PFSK-1 (cell line): ENCODE measurements at regions not wholly inside any gene's neighbourhood (a gene's known extent, or its start where the extent isn't known, plus 50 kb on each side); places are given as distances from the start of the nearest gene placed in this dataset.

Experiments used
- FOXP2 ChIP-seq: optimal IDR thresholded peaks from 2 replicates; pipeline ENCODE3; 2011; ENCODE audit warnings: borderline replicate concordance, control low read depth, inconsistent platforms; ENCODE audit not compliant: insufficient read depth; ENCODE audit errors: extremely low read length, extremely low read depth
- POLR2AphosphoS5 ChIP-seq: IDR thresholded peaks from 2 replicates; pipeline ENCODE4 v1.6.1; 2012; ENCODE audit warnings: low read depth, mild to moderate bottlenecking, control low read depth, low read length, moderate library complexity
- SIN3A ChIP-seq: IDR thresholded peaks from 2 replicates; pipeline ENCODE4 v1.6.1; 2012; ENCODE audit warnings: mild to moderate bottlenecking, low read length, moderate library complexity, borderline replicate concordance; ENCODE audit not compliant: insufficient read depth
- TAF1 ChIP-seq: IDR thresholded peaks from 2 replicates; pipeline ENCODE4 v1.6.1; 2012; ENCODE audit warnings: low read length, control low read depth, borderline replicate concordance; ENCODE audit not compliant: insufficient read depth
- TF ChIP-seq, protein P1 (sequence below), 2 experiments: IDR thresholded peaks; 2 replicates each; pipeline versions ENCODE4 v1.6.1 to v1.8.0; 2011 to 2012; ENCODE audit warnings: low read depth in 2 of 2, low read length in 2 of 2, control low read depth in 1 of 2, inconsistent platforms in 1 of 2, mild to moderate bottlenecking in 1 of 2, moderate library complexity in 1 of 2; ENCODE audit not compliant: insufficient read depth in 1 of 2

DNA sequence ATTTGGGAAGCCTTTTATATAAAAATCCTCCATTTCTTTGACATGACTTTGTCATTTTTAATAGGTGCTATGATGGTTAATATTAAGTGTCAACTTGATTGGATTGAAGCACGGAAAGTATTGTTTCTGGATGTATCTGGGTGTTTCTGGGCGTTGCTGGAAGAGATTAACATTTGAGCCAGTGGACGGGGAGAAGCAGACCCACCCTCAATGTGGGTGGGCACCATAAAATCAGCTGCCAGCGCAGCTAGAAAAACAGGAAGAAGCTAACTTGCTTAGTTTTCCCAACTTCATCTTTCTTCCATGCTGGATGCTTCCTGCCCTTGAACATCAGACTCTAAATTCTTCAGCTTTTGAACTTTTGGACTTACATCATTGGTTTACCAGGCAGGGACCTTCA is 1003.0 kb downstream of the SORCS3 start:
- TF ChIP-seq, protein P1, sequence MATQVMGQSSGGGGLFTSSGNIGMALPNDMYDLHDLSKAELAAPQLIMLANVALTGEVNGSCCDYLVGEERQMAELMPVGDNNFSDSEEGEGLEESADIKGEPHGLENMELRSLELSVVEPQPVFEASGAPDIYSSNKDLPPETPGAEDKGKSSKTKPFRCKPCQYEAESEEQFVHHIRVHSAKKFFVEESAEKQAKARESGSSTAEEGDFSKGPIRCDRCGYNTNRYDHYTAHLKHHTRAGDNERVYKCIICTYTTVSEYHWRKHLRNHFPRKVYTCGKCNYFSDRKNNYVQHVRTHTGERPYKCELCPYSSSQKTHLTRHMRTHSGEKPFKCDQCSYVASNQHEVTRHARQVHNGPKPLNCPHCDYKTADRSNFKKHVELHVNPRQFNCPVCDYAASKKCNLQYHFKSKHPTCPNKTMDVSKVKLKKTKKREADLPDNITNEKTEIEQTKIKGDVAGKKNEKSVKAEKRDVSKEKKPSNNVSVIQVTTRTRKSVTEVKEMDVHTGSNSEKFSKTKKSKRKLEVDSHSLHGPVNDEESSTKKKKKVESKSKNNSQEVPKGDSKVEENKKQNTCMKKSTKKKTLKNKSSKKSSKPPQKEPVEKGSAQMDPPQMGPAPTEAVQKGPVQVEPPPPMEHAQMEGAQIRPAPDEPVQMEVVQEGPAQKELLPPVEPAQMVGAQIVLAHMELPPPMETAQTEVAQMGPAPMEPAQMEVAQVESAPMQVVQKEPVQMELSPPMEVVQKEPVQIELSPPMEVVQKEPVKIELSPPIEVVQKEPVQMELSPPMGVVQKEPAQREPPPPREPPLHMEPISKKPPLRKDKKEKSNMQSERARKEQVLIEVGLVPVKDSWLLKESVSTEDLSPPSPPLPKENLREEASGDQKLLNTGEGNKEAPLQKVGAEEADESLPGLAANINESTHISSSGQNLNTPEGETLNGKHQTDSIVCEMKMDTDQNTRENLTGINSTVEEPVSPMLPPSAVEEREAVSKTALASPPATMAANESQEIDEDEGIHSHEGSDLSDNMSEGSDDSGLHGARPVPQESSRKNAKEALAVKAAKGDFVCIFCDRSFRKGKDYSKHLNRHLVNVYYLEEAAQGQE (IDR thresholded peaks at IDR 0.05; ENCODE audit: insufficient read depth in 1 of 2, low read depth in 2 of 2, low read length in 2 of 2): no peak
- TF ChIP-seq TAF1 (no peak), POLR2AphosphoS5 (no peak), SIN3A (no peak), FOXP2 (no peak)

DNA sequence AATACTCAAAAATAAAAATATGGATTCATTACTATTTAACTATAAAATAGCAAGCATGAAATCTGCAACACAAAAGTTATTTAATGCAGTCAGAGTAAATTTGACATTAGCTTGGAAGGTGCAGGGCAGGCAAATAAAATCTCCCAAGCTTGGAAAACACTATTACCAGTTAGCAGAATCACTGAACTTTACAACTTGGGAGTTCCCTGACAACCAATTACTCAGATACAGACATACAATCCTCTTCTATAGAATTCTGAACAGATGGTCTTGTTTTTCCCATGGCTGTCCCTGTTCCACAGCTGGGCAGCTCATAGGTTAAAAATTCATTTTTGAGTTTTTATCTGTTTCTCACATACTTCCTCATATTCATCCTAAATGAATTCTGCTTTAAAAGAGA is 1002.6 kb downstream of the SORCS3 start:
- TF ChIP-seq POLR2AphosphoS5 (no peak), FOXP2 (no peak)

- TF ChIP-seq TAF1 (no peak), FOXP2 (no peak)
These were observed 993.2 kb downstream of the SORCS3 start for GRCh38 chr10:105634281-105634680.

DNA sequence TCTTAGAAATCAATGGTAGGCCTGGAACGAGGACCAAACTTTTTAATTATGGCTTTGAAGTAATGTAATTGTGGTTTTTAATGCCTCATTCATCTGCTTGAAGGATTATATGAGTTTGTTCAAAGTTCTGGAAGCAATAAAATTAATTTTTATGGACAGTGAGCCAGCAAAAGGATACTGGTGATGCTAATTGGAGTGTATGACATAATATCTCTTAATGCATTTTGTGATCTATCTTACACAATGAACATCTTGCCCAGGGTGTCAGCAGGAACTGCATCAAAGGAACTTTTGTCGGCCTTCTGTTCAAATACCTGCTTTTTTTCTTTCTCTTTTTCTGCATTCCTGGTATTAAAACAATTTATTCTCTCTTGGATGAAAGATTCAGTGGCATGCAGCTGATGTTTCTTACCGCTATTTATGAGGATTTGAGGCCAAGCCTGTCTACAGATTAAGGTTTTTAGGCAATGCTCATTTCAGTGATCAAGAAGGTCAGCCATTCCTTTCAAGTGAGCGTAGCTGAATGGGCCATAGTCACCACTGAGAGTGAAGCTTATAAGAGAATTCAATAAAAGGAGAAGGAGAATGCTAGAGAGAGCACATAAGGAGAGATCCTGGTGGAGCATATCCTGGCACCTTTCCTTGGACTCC is 974.8 kb downstream of the SORCS3 start:
- TF ChIP-seq, protein P1 (IDR thresholded peaks at IDR 0.05; ENCODE audit: insufficient read depth in 1 of 2, low read depth in 2 of 2, low read length in 2 of 2): no peak
- TF ChIP-seq FOXP2 (no peak), SIN3A (no peak), TAF1 (no peak), POLR2AphosphoS5 (no peak)

- TF ChIP-seq POLR2AphosphoS5: no peak
- TF ChIP-seq, protein P1 (IDR thresholded peaks at IDR 0.05; ENCODE audit: insufficient read depth in 1 of 2, low read depth in 2 of 2, low read length in 2 of 2): no peak
- no peak for TF ChIP-seq TAF1
- TF ChIP-seq FOXP2: no peak
- TF ChIP-seq SIN3A: no peak
These were observed 970.2 kb downstream of the SORCS3 start for GRCh38 chr10:105611244-105611798.

DNA sequence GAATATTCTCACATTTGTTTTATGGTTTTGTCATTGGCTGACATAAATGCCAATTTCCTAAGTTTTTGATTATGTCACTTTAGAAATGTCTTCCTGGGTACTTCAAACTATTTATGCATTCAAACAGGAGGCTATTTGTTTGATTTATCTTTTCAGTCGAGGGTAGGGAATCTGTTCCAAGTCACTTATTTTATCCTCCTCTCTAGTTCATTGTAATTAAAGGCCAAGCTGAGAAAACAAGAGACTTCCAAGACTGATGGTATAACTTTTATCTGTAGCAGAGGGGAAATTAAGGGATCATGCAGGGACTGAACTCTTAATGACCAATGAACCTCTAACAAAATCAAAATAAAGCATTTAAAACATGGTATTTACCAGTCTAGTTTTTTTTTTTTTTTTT is 968.4 kb downstream of the SORCS3 start:
- no peak for TF ChIP-seq POLR2AphosphoS5
- TF ChIP-seq, protein P1 (IDR thresholded peaks at IDR 0.05; ENCODE audit: insufficient read depth in 1 of 2, low read depth in 2 of 2, low read length in 2 of 2): no peak
- no peak for TF ChIP-seq TAF1
- no peak for TF ChIP-seq FOXP2
- no peak for TF ChIP-seq SIN3A
